SK-N-SH treated with all-trans-retinoic acid at 6 μM for 48 hours (cell line): ENCODE measurements at regions not wholly inside any gene's neighbourhood (a gene's known extent, or its start where the extent isn't known, plus 50 kb on each side); places are given as distances from the start of the nearest gene placed in this dataset.

Experiments
- ATAC-seq: fragments of 200-7000 bp; cut with Tn5 transposase; 3 replicates; pipeline ENCODE4 v1.9.1; 2020; ENCODE audit warnings: mild to moderate bottlenecking, moderate library complexity
- ARNTL ChIP-seq: fragments of 450-650 bp; formaldehyde crosslinking; IDR thresholded peaks from 2 replicates; pipeline ENCODE4 v1.5.0; 2020; ENCODE audit warnings: low read depth, mild to moderate bottlenecking, moderate library complexity, borderline replicate concordance
- BACH2 ChIP-seq: fragments of 250-450 bp; sonication (Bioruptor Pico); IDR thresholded peaks from 2 replicates; pipeline ENCODE4 v1.9.0; 2021; ENCODE audit warnings: mild to moderate bottlenecking, borderline replicate concordance
- CSDC2 ChIP-seq: fragments of 250-450 bp; sonication (Bioruptor Pico); IDR thresholded peaks from 2 replicates; pipeline ENCODE4 v1.5.0; 2020; ENCODE audit warnings: mild to moderate bottlenecking, moderate library complexity
- ESRRG ChIP-seq: fragments of 250-450 bp; sonication (Bioruptor Pico); IDR thresholded peaks from 2 replicates; pipeline ENCODE4 v1.6.1; 2021; ENCODE audit warnings: mild to moderate bottlenecking
- GLIS3 ChIP-seq: fragments of 250-450 bp; sonication (Bioruptor Pico); IDR thresholded peaks from 2 replicates; pipeline ENCODE4 v1.5.0; 2020; ENCODE audit warnings: mild to moderate bottlenecking, moderate library complexity
- ISL1 ChIP-seq: fragments of 250-450 bp; sonication (Bioruptor Pico); IDR thresholded peaks from 2 replicates; pipeline ENCODE4 v2.1.2; 2022; ENCODE audit warnings: mild to moderate bottlenecking, moderate library complexity
- OSR1 ChIP-seq: fragments of 250-450 bp; sonication (Bioruptor Pico); IDR thresholded peaks from 2 replicates; pipeline ENCODE4 v1.8.0; 2022; ENCODE audit warnings: moderate library complexity, mild to moderate bottlenecking, inconsistent platforms
- PPARA ChIP-seq: fragments of 250-450 bp; sonication (Bioruptor Pico); IDR thresholded peaks from 2 replicates; pipeline ENCODE4 v1.5.0; 2020; ENCODE audit warnings: mild to moderate bottlenecking, borderline replicate concordance
- RARB ChIP-seq: fragments of 250-450 bp; sonication (Bioruptor Pico); IDR thresholded peaks from 2 replicates; pipeline ENCODE4 v1.8.0; 2021; ENCODE audit warnings: mild to moderate bottlenecking, moderate library complexity
- SNAI2 ChIP-seq: fragments of 250-450 bp; sonication (Bioruptor Pico); IDR thresholded peaks from 2 replicates; pipeline ENCODE4 v1.5.0; 2020; ENCODE audit warnings: mild to moderate bottlenecking, moderate library complexity
- TCF4 ChIP-seq: fragments of 250-450 bp; sonication (Bioruptor Pico); IDR thresholded peaks from 2 replicates; pipeline ENCODE4 v1.8.0; 2021; ENCODE audit warnings: mild to moderate bottlenecking, moderate library complexity, borderline replicate concordance
- TOX ChIP-seq: fragments of 250-450 bp; sonication (Bioruptor Pico); IDR thresholded peaks from 2 replicates; pipeline ENCODE4 v1.8.0; 2021; ENCODE audit warnings: mild to moderate bottlenecking, moderate library complexity, borderline replicate concordance
- ZC3H10 ChIP-seq: fragments of 250-450 bp; sonication (Bioruptor Pico); IDR thresholded peaks from 2 replicates; pipeline ENCODE4 v1.5.1; 2021; ENCODE audit warnings: mild to moderate bottlenecking, moderate library complexity
- ZFP30 ChIP-seq: fragments of 450-650 bp; formaldehyde crosslinking; IDR thresholded peaks from 2 replicates; pipeline ENCODE4 v1.5.0; 2022; ENCODE audit warnings: mild to moderate bottlenecking, moderate library complexity
- ZNF565 ChIP-seq: fragments of 450-650 bp; formaldehyde crosslinking; conservative IDR thresholded peaks from 2 replicates; pipeline ENCODE4 v1.5.0; 2020; ENCODE audit warnings: low read depth, mild to moderate bottlenecking, moderate library complexity
- ZNF70 ChIP-seq: fragments of 450-650 bp; formaldehyde crosslinking; IDR thresholded peaks from 2 replicates; pipeline ENCODE4 v1.5.0; 2020; ENCODE audit warnings: mild to moderate bottlenecking, moderate library complexity
- TF ChIP-seq, protein P1 (sequence below): fragments of 250-450 bp; sonication (Bioruptor Pico); IDR thresholded peaks from 2 replicates; pipeline ENCODE4 v1.5.1; 2020; ENCODE audit warnings: low read depth, mild to moderate bottlenecking, moderate library complexity
- TF ChIP-seq, protein P2 (sequence below): fragments of 250-450 bp; sonication (Bioruptor Pico); IDR thresholded peaks from 2 replicates; pipeline ENCODE4 v1.5.1; 2021; ENCODE audit warnings: mild to moderate bottlenecking, moderate library complexity
- TF ChIP-seq, protein P3 (sequence below): fragments of 250-450 bp; sonication (Bioruptor Pico); IDR thresholded peaks from 2 replicates; pipeline ENCODE4 v1.8.0; 2020; ENCODE audit warnings: mild to moderate bottlenecking, moderate library complexity, borderline replicate concordance
- TF ChIP-seq, protein P4 (sequence below): fragments of 250-450 bp; sonication (Bioruptor Pico); IDR thresholded peaks from 2 replicates; pipeline ENCODE4 v1.8.0; 2021; ENCODE audit warnings: low read depth, mild to moderate bottlenecking, moderate library complexity, borderline replicate concordance
- TF ChIP-seq, protein P5 (sequence below): fragments of 250-450 bp; sonication (Bioruptor Pico); IDR thresholded peaks from 2 replicates; pipeline ENCODE4 v1.5.0; 2020; ENCODE audit warnings: mild to moderate bottlenecking, moderate library complexity

DNA sequence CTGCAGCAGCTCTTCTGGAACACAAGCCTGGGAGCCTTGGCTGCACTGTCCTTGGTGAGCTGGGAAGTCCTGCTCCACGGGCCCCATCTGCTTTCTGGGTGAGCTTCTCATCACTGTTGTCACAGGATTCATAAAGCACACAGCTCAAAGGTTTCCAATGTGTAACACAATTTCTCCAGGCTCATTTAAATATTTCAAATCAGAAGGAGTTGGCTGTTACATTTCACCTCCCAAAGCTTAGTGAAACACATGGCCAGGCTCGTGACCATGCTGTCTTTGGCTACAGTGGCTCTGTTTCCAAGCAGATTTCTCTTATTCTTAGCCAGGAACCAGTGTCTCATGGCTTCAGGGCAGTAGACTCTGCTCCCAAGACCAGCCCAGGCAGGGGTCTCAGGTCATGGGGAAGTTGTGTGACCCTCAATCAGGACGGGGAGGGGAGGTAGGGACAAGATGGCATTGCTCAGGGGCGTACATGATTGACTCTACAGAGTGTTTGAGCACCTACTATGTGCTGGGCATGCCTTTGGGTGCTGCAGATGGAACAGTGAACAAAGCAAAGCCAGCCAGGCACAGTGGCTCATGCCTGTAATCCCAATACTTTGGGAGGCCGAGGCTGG, 353.0 kb downstream of the NPHP4 start:
- TF ChIP-seq, protein P1, sequence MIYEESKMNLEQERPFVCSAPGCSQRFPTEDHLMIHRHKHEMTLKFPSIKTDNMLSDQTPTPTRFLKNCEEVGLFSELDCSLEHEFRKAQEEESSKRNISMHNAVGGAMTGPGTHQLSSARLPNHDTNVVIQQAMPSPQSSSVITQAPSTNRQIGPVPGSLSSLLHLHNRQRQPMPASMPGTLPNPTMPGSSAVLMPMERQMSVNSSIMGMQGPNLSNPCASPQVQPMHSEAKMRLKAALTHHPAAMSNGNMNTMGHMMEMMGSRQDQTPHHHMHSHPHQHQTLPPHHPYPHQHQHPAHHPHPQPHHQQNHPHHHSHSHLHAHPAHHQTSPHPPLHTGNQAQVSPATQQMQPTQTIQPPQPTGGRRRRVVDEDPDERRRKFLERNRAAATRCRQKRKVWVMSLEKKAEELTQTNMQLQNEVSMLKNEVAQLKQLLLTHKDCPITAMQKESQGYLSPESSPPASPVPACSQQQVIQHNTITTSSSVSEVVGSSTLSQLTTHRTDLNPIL (CRISPR knock-in tag) = no peak
- TF ChIP-seq, protein P2, sequence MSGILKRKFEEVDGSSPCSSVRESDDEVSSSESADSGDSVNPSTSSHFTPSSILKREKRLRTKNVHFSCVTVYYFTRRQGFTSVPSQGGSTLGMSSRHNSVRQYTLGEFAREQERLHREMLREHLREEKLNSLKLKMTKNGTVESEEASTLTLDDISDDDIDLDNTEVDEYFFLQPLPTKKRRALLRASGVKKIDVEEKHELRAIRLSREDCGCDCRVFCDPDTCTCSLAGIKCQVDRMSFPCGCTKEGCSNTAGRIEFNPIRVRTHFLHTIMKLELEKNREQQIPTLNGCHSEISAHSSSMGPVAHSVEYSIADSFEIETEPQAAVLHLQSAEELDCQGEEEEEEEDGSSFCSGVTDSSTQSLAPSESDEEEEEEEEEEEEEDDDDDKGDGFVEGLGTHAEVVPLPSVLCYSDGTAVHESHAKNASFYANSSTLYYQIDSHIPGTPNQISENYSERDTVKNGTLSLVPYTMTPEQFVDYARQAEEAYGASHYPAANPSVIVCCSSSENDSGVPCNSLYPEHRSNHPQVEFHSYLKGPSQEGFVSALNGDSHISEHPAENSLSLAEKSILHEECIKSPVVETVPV (CRISPR knock-in tag) = no peak
- TF ChIP-seq, protein P3, sequence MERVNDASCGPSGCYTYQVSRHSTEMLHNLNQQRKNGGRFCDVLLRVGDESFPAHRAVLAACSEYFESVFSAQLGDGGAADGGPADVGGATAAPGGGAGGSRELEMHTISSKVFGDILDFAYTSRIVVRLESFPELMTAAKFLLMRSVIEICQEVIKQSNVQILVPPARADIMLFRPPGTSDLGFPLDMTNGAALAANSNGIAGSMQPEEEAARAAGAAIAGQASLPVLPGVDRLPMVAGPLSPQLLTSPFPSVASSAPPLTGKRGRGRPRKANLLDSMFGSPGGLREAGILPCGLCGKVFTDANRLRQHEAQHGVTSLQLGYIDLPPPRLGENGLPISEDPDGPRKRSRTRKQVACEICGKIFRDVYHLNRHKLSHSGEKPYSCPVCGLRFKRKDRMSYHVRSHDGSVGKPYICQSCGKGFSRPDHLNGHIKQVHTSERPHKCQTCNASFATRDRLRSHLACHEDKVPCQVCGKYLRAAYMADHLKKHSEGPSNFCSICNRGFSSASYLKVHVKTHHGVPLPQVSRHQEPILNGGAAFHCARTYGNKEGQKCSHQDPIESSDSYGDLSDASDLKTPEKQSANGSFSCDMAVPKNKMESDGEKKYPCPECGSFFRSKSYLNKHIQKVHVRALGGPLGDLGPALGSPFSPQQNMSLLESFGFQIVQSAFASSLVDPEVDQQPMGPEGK = no peak
- TF ChIP-seq CSDC2 (CRISPR knock-in tag) (no peak), ESRRG (CRISPR knock-in tag) (no peak), ZNF70 (CRISPR knock-in tag) (no peak), ZFP30 (no peak), ARNTL (CRISPR knock-in tag) (no peak), GLIS3 (CRISPR knock-in tag) (no peak), TCF4 (CRISPR knock-in tag) (no peak), ZNF565 (CRISPR knock-in tag) (no peak), ISL1 (CRISPR knock-in tag) (no peak), OSR1 (CRISPR knock-in tag) (no peak), SNAI2 (CRISPR knock-in tag) (no peak), PPARA (CRISPR knock-in tag) (no peak)
- TF ChIP-seq, protein P4, sequence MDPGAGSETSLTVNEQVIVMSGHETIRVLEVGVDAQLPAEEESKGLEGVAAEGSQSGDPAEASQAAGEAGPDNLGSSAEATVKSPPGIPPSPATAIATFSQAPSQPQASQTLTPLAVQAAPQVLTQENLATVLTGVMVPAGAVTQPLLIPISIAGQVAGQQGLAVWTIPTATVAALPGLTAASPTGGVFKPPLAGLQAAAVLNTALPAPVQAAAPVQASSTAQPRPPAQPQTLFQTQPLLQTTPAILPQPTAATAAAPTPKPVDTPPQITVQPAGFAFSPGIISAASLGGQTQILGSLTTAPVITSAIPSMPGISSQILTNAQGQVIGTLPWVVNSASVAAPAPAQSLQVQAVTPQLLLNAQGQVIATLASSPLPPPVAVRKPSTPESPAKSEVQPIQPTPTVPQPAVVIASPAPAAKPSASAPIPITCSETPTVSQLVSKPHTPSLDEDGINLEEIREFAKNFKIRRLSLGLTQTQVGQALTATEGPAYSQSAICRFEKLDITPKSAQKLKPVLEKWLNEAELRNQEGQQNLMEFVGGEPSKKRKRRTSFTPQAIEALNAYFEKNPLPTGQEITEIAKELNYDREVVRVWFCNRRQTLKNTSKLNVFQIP (CRISPR knock-in tag) = no peak
- ATAC-seq = no peak

DNA sequence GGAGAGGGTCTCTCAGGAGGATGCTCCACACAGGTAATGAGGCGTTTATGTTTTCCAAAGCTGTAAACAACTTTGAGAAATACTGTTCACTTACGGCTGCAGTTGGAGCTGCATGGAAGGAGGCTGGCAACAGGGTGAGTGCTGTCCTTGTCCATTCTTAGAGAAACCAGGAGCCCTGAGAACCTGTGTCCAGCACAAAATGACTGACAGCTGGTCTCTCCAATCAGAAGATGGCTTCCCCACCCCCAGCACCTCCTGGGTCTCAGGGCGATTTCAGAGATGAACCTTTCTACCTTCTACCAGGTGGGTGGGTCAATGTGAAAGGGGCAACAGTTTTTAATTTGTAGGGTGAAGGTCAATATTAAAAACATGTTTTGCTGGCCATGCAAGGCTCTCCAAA, 353.6 kb downstream of the NPHP4 start:
- TF ChIP-seq GLIS3 (CRISPR knock-in tag) (no peak), ZNF70 (CRISPR knock-in tag) (no peak), RARB (CRISPR knock-in tag) (no peak), OSR1 (CRISPR knock-in tag) (no peak), BACH2 (CRISPR knock-in tag) (no peak), ZC3H10 (CRISPR knock-in tag) (no peak), TCF4 (CRISPR knock-in tag) (no peak), ISL1 (CRISPR knock-in tag) (no peak), TOX (CRISPR knock-in tag) (no peak), ESRRG (CRISPR knock-in tag) (no peak)
- TF ChIP-seq, protein P3 = no peak
- TF ChIP-seq, protein P5, sequence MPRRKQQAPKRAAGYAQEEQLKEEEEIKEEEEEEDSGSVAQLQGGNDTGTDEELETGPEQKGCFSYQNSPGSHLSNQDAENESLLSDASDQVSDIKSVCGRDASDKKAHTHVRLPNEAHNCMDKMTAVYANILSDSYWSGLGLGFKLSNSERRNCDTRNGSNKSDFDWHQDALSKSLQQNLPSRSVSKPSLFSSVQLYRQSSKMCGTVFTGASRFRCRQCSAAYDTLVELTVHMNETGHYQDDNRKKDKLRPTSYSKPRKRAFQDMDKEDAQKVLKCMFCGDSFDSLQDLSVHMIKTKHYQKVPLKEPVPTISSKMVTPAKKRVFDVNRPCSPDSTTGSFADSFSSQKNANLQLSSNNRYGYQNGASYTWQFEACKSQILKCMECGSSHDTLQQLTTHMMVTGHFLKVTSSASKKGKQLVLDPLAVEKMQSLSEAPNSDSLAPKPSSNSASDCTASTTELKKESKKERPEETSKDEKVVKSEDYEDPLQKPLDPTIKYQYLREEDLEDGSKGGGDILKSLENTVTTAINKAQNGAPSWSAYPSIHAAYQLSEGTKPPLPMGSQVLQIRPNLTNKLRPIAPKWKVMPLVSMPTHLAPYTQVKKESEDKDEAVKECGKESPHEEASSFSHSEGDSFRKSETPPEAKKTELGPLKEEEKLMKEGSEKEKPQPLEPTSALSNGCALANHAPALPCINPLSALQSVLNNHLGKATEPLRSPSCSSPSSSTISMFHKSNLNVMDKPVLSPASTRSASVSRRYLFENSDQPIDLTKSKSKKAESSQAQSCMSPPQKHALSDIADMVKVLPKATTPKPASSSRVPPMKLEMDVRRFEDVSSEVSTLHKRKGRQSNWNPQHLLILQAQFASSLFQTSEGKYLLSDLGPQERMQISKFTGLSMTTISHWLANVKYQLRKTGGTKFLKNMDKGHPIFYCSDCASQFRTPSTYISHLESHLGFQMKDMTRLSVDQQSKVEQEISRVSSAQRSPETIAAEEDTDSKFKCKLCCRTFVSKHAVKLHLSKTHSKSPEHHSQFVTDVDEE = no peak
- TF ChIP-seq, protein P2 (CRISPR knock-in tag) = no peak
- ATAC-seq = no peak
